Nucleus accumbens (tissue), 56 donors: ENCODE measurements at regions not wholly inside any gene's neighbourhood (a gene's known extent, or its start where the extent isn't known, plus 50 kb on each side); places are given as distances from the start of the nearest gene placed in this dataset.

Experiments used
- DNase-seq, 56 donors: peaks; one replicate each; lab custom pipeline; 2025; lab: John Stamatoyannopoulos, UW

DNA sequence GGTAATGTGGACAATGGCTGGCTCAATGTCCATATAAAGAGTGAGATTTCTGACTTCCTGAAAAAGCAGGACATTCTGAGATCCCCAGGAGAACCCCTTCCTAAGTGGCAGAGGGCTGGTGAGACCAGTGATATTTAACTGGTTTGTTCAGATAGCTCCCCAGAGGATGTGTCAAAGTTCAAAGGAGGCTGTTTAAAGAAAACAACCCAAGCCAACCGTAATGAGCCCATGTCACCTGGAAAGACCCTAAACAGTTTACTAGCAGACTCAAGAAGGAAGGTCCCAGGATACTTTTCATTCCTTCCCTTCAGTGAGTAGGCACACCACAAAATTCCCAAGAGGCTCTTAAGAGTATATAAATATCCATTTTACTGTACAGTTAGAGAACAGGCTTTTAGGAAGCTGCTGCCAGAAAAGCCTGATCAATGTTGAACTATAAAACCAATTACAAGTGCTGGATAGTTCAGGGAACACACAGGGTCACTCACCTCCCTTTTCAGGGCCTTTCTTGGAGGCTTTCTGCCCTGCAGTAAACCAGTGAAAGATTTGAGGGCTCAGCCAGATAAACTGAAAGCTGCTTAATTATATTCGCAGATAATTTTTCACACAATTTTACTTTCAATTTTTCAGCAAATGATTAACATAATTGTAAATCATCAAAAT, 293.5 kb downstream of the ASXL3 start:
- DNase-seq, result no peak

DNA sequence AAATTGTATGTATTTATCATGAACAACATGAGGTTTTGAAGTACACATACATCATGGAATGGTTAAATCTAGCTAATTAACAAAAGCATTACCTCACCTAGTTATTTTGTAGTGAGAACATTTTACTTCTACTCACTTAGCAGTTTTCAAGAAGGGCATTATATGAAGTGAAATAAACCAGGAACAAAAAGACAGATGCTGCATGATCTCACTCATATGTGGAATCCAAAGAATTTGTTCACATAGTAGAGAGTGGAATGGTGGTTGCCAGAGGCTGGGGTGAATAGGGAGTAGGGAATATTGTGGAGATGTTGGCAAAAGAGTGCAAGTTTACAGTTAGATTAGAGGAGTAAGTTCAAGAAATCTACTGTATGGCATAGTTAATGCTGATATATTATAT, 292.0 kb downstream of the ASXL3 start:
- DNase-seq, result no peak

DNA sequence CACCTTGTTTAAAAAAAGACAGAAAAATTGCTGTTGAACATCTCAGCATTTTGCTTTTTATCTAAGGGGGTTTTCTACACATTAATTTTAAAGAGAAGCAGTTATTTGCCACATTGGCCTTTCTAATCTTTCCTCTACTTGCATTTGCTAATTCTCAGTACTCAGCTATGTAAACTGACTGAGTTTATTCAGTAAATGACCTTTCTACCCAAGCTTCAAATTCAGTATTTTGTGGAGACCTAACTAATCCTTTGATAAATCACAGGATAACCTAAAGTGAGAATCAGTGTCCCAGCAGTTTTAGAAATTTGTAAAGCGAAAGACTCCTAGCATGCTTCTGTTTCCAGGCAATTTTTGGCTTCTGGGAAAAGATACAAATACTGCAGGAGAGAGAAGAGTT, 288.4 kb downstream of the ASXL3 start:
- DNase-seq, result no peak

DNA sequence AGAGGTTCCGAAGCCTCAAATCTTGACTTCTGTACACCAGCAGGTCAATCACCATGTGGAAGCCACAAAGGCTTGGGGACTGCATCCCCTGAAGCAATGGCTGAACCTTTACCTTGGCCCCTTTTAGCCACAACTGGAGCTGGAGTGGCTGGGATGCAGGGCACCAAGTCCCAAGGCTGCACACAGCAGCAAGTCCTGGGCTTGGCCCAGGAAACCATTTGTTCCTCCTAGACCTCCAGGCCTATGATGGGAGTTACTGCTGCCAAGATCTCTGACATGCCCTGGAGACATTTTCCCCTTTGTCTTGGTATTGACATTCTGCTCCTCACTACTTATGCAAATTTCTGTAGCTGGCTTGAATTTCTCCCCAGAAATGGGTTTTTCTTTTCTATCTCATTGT, 285.9 kb downstream of the ASXL3 start:
- no peak for DNase-seq

DNA sequence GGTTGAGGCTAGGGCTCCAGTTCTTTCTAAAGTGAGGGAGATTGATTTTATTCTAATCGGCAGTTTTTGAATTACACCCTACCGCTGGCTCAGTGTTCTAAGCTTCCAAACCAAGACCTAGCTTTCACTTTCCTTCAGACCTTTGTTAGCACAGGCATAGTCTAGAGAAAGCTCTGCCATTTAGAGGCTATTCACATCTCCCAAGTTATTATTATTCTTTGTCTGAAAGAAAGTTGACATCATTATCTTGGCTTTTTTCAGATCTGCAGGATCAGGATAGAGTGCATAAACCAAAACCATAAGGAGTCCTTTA, 276.8 kb downstream of the ASXL3 start:
- no peak for DNase-seq

DNA sequence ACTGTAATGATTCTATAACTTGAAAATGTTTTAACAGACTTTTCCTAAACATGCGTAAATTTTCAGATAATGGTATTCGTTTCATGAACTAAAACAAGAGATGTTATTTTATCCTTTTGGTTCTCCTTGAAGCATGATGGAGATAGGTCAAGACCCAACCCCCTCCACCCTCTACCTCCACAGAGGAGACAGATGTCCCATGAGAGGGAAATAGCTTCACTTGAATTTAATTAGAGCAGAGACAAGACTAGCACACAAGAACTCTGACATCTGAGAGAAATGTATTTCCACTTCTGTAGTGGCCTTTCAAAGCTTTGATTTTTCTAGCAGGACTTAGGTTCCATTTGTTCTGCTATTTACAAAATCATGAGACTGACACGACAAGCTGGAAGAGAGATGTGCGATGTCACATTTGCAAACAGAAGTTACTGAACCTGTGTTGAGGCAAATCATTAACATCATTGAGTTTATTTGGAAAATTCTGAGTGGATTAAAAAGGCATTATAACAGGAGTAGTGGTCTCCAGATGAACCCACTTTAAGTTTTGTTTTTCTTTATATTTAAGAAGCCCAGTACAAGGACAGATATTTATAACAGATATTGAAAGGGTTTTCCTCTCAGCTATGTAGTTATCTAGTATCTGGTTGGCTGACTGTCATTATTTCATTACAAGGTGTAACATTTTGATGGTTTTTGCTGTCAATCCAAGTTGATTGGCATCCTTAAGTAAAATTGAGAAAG, 276.2 kb downstream of the ASXL3 start:
- no peak for DNase-seq

DNA sequence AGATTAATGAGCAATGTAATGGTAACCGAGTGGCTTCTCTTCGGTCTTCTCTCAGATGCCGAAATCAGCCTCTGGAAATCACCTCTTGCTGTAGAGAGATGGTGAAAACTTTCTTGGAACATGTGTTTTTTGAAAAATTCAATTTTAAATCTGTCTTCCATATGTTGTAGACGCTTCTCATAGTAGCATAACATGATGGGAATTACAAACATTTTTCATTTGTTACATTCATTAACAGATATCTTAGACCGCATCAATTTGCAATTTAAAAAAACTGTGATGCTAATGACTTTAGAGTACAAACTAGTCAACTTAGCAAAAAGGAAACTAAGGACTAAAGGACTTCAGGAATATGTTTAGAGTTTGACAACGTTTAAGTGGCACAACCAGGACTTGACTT, 275.2 kb downstream of the ASXL3 start:
- no peak for DNase-seq

DNA sequence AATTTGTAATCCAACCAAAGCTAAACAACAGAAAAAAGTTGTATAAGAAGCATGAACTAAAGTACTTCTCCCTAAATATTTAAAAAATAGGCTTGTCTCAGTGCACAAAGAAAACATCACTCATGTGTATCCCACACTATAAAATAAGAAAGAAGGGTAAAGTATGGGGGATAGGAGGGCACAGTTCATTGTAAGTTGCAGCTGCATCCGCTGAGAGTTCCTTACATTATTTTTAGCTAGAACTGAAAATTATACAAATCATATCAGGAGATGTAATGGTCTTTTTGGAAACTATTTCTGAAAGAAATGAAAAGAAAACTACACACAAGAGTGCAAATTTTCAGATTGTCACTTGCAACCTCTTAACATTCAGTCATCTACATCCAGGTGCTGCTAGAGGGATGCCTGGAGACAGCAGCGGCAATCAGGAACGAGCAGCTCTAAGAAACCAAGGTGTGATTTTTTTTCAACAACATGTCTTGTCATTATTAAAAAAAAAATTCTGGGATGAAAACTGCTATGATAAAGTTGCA, 273.6 kb downstream of the ASXL3 start:
- DNase-seq, result no peak

DNA sequence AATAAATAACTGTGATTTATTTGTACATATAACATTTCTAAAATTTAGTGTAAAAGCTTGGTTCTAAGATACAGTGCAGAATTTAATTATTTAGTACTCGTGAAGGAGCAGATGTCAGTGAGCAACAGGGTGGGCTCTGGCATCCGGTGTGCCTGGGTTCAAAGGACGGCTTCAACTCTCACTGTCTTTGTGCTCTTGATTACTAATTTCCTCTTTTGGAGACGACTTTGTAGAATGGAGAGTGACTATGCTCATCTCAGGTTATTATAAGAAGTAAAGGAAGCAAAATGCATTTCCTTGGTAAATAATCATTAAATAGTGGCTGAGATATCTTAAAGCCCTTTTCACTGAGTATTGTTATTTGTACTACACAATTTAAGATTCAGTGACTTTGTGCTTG, 271.7 kb downstream of the ASXL3 start:
- DNase-seq, result no peak

DNA sequence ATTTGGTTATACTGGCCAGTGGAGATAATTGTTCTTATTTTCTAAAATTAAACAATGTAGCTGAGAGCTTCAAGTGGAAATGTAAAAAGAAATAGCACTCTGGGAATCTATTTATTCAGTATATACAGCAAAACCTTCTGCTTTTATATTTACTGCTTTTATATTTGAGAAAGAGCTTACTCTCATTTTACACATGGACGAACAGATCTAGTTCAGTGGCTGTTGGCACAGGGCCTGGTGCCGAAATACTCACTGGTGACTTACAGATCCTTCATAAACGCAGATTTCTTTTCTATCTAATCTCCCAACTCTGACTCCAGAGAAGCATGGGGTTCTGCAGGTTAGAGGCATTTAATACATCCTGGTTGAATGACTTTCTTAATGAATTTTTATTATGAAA, 266.2 kb downstream of the ASXL3 start:
- DNase-seq, result no peak

DNA sequence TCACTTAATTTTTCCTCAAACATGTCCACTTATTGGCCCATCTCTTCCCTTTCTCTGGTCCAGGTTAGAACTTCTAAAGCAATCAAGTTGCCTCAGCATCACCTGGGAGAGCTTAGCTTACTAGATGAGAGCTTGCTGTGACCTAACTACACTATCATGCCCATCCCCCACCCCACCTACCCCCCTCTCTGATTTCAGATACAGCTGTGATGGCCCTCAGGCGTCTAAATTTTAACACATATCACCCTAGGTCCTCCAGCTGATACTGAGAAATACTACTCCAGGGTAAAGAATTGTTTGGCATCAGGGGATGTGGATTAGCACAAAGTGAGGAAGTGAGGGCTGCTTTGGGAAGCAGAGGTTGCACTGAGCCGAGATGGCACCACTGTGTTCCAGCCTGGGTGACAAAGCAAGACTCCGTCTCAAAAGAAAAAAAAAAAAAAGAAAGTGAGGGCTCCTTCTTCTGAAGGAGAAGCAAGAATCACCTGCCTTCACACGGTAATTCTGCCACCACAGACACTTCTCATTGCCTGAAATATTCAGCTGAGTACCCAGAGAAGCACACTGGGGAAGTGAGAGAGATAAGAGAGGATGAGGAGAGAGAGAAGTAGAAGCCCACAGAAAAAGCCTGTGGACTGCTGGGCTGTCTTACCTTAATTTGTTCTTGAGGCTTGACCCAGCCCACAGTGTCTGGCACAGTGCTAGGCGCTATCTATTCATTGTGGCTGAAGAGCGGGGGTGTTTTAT, 263.4 kb downstream of the ASXL3 start:
- DNase-seq, result no peak

DNA sequence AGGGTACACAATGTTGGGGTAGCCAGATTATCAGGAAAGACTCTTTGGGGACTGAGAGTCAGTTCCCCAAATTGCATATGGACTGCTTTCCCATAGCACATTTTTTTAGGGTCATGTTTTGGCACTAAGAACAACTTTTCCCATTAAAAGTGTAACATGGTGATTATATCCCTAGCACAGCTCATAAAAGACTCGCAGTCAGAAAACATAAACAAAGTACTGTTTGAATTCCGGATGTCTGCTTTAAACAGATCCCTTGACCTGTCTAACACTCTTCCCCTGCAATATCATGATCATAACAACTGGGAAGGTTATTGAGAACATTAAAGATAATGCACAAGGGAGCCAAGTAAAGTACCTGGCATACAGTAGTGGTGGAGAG, 262.2 kb downstream of the ASXL3 start:
- no peak for DNase-seq

DNA sequence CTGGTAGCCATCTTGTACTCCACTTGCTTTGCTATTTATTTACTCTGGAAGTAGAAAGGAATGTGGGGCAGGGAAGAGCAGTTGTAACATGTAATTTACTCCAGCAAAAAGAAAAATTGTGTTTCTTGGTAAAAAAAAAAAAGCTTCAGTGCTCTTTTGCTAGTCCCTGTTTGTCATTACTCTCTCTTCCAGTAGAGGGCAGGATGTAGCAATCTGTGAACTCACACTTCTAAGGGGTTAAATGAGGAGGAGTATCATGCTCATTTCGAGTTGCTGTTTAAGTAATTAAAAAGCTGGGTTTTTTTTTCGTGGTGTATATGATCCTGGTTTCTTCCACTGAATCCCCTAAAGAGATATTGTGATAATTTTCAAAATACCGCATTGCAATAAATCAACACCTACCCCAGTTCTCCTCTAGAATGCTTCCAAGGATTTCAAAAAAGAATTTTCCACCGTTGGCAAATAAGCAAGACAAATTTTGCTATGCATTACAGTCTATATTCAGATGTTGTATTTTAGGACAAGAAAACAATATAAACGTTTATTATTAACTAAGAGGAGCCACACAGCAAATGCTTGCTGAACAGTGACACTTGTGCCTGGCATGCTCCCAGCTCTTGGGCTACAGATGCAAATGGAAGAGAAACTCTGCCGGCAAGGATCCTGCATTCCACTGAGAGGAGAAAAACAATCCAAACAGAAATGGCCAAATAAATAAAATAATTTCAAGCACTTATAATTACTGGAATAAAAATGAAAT, 261.6 kb downstream of the ASXL3 start:
- DNase-seq, result peak in 16 of 56 donors; percentile 1 to 47 (median 6)

DNA sequence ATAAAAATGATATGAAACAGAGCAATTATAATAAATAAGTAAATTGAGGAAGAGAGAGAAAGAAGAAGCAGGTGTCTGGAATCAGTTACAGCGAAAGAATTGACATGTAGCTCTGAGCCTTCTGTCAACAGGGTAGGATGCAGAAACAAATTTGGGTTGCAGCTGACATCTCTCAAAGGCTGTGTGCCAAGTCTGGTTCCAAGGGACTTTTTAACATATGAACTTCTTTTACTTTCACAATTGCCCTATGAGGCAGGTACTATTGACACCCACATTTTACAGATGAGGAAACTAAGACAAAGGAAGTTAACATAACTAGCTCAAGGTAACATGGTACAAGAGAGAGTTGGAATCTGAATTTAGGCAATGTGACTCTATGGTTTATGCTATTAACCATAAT, 260.0 kb downstream of the ASXL3 start:
- DNase-seq, result no peak

DNA sequence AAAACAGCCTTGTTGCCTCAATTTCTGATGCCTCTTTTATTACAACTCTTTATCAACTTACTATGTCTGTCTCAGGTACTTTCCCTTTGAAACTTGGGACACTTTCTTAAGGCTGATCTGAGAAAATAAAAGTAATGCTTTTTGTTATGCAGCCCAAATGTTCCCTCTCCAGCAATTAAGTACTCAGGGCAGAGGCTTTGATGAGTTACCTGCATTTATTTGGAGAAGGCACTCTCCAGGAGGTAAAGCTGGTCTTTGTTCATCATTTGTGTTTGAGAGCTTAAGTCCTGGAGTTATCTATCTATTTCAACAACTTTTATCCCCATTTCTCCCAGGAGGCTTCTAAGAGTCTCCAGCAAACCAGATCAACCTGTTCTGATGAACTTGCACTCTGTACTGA, 259.2 kb downstream of the ASXL3 start:
- no peak for DNase-seq

DNA sequence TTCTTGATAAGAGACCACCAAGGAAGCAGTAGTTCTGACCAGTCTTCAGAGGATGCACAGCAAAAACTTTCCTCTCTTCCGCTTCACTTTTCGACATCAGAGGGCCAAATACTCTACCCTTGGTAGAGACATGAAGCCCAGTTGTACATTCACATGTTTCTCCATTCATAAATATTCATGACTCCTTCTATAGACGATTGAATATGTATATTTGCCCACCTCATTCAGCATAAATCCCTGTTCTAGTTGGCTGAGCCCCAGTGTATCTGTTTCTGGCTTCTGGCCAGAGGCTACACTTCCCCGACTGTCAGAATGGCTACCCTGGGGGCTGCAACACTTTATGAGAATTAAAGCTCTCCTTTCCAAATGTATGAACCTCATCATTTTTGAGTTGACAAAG, 258.5 kb downstream of the ASXL3 start:
- DNase-seq, result no peak

DNA sequence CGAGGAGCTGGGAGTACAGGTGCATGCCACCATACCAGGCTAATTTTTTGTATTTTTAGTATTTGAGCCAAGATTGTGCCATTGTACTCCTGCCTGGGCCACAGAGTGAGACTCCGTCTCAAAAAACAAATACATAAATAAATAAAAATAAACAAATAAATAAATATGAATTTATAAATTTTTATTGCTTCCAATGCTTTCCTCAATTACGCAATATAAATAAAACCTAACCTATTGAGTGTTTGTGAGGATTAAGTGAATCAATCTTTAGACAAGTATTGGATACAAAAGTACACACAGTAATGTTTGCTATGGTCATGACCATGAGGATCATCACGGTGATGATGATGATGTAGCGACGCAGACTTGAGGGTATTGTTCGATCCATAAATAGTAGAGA, 257.4 kb downstream of the ASXL3 start:
- DNase-seq, result no peak

DNA sequence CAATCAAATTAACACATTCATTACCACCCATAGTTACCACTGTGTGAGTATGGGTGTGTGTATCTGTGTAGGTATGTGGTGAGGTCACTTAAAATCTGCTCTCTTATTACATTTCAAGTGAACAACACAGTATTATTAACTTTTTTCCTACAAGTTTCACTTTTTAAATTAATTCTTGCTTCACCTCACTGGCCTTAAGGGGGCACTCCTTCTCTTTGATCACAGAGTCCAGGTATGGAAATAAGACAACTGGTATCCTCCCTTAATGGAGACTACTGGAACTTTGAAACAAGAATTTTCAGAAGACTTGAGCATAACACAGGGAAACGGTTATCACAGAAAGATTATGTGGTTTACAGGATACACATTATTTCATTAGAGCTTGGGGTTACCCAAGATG, 255.8 kb downstream of the ASXL3 start:
- no peak for DNase-seq

DNA sequence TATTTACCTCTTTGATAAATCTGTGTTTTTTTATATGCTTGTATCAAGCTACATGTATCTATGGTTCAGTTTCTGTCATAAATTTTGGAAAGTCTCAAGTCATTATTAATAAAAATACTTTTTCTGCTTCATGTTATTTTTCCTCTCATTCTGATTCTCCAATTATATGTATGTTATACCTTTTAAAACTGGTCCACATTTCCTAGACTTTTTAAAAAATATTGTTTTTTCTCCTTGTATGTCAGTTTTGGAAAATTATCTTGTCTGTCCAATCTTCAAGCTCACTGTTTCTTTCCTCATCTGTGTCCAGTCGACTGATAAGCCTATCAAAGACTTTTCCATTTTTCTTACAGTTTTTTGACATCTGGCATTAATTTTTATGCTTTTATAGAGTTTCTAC, 253.4 kb downstream of the ASXL3 start:
- no peak for DNase-seq

DNA sequence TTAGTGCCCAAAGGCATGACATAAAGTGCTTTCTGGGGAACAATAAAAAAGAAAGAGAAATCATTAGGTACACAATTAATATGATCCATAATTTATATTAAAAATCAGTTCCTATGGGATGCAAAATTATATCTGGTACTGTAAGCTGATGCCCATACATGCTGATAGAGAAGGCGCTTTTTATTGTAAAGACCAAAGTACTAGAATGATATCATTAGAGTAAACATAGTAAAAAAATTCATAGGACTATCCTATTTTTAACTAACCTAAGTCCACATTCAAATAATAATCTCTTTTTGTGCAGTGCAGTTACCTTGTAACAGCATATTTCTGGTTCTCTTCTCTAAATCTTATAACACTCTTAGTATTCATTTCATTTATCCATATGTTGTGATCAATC, 252.2 kb downstream of the ASXL3 start:
- DNase-seq, result no peak

DNA sequence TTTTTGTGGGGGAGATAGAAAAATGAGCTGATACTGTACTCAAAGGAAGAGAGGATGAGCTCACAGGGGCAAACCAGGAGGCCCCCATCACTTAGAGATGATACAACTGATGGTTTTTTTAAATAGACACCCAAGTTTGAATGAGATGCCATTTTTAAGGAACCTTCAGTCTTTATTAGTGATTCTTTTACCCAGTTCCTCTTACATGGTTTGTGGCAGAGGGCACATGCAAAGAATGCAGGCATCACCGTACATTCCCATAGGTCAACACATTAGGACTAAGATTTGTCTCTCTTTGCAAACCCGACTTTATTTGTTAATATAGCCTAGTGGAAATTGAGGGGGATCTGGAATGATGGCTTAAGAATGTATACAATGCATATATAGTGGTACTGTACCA, 250.9 kb downstream of the ASXL3 start:
- no peak for DNase-seq
